HG02571 (cell line): ENCODE measurements at regions not wholly inside any gene's neighbourhood (a gene's known extent, or its start where the extent isn't known, plus 50 kb on each side); places are given as distances from the start of the nearest gene placed in this dataset.
"Not testable (repeated sequence)": the region's sequence is repeated elsewhere in the genome, so short reads cannot be mapped to it uniquely, and the experiment has no call there.

ENCODE experiments used
- ATAC-seq: cut with Tn5 transposase; IDR thresholded peaks from one replicate; pipeline ENCODE4 v1.9.1; 2021; ENCODE audit warnings: mild to moderate bottlenecking, moderate library complexity; ENCODE audit not compliant: unreplicated experiment

GRCh38 chr11:116386118-116386699 is 386.6 kb downstream of the BUD13 start:
- no peak for ATAC-seq

- ATAC-seq: no peak
Observed at GRCh38 chr11:116384876-116385275, 387.9 kb downstream of the BUD13 start.

DNA sequence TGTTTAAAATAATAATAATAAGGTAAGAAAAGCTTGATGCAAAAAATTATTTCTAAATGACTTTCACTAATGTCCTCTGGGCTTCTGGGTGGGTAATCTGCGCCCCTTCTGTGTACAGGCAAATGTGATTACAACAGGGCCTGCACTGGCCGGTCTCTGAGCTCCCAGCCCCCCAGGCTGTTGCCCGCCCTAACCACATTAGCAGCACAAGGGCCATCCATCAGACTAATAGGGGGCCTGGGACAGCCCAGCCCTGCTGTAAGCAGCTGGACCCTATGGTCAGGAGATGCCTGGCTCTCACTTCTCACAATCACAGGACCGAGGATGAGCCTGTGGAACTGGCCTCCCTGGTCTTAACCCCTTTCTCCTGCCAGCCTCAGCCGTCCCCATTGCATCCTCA is 388.4 kb downstream of the BUD13 start:
- ATAC-seq: no peak

DNA sequence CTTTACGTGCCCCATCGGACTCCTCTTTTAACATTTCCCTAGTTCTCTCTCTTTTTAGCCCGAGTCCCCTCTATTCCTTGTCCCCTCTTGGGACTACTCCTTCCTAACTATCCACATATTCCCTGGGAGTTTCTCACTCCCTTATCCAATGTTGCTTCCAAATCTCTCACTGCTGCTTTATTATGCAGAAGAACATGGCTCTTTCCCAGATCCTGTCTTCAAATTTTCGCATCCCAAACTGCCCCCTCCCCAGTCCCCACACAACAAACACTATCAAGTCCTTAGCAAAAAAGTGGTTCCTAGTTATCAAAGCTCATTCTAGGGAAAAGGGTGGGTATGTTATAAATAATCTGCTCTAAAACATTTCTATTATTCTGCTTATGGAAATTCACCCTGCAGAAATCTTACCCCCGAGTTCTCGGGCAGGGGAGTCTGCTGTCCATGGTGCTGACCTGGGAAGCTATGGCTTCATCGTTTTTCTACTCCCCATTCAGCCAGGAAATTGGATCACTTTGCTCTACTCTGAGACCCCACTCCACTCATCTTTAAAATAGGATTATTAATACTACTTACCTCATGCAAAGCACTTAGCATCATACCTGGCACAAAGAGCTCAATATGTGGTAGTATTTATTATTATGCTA is 393.5 kb downstream of the BUD13 start:
- no peak for ATAC-seq

GRCh38 chr11:116376547-116376946 is 396.2 kb downstream of the BUD13 start:
- ATAC-seq: no peak

- ATAC-seq: no peak
Observed at GRCh38 chr11:116376054-116376453, 396.7 kb downstream of the BUD13 start.

DNA sequence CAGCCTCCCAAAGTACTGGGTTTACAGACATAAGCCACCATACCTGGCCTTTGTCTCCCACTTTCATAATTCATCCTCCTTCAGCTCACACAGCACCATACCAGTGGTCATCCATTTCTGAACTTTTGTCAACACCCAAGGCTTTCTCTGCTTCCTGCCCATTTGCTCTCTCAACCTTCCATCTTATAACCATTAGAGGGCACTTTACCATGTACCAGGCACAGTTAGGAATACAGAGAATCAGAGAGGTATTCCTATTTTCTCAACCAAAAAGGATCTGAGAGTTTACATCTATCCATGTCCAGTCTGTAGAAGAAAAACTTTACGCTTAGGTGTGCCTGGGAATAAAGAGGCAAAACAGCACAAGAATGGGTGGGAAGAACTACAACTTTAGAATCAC is 397.6 kb downstream of the BUD13 start:
- no peak for ATAC-seq

GRCh38 chr11:116374085-116374484 is 398.7 kb downstream of the BUD13 start:
- ATAC-seq: no peak

GRCh38 chr11:116373104-116373944 is 399.5 kb downstream of the BUD13 start:
- ATAC-seq: no peak

DNA sequence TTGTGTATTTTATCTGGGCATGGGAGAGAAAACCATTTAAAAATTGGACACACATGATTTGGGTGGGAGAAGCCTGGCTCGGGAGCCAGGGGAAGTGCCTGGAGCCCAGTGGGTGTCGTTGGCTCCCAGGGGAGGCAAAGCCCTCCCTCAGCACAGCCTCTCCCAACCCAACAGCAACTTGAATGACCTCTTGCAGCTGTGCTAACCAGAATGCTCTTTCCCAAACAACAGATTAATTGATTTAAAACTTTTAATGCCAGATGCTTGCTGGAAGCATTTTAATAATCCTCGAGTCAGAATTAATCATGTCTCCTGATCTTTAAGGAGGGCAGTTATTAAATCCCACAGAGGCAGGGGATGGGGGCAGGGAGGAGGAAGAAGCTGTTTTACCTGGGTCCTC is 401.6 kb downstream of the BUD13 start:
- no peak for ATAC-seq

DNA sequence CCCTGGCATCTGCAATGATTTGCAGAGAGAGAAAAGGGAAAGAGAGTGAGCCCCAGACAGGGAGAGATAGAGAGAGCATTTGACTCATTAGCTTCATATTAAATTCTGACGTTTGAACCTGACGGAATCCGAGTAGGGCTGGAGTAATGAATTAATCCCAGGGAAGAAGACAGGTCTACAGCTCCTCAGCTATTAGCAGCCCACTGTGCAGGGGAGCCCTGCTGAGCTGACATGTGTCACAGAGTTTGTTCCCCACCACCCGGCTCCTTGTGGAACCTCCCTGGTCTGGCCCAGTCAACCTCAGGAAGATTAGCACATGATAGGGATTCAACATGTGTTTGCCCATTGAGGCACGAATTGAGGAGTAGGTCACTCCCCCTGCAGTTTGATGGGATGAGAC is 404.0 kb downstream of the BUD13 start:
- ATAC-seq: no peak

- no peak for ATAC-seq
Observed at GRCh38 chr11:116366980-116367645, 405.7 kb downstream of the BUD13 start.

- ATAC-seq: no peak
Observed at GRCh38 chr11:116366451-116366850, 406.3 kb downstream of the BUD13 start.

DNA sequence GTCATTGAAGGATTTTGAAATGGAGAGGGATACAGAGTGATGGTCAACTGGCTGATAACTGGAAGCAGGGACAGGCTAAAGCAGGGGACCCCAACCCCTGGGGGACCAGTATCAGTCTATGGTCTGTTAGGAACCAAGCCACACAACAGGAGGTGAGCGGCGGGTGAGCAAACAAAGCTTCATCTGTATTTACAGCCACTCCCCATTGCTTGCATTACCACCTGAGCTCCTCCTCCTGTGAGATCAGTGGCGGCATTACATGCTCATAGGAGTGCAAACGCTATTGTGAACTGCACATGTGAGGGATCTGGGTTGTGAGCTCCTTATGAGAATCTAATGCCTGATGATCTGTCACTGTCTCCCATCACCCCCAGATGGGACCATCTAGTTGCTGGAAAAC is 407.9 kb downstream of the BUD13 start:
- ATAC-seq: not testable (repeated sequence)

DNA sequence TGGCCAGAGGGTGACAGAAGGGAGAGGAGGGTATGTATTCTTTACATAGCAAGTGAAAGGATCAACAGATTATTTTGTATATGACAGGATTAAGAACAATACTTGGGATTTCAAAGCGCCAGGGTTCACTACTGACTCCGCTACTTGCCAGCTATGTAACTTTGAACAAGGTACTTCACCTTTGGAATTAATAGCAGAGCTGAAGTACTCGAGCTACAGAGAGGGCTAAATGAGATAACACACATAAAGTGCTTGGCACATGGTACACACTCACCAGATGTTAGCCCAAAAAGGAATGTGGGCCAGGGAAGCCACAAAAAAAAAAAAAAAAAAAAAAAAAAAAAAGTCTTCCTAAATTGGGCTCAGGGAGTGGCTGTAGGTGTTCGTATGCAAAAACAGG is 408.4 kb downstream of the BUD13 start:
- ATAC-seq: no peak

DNA sequence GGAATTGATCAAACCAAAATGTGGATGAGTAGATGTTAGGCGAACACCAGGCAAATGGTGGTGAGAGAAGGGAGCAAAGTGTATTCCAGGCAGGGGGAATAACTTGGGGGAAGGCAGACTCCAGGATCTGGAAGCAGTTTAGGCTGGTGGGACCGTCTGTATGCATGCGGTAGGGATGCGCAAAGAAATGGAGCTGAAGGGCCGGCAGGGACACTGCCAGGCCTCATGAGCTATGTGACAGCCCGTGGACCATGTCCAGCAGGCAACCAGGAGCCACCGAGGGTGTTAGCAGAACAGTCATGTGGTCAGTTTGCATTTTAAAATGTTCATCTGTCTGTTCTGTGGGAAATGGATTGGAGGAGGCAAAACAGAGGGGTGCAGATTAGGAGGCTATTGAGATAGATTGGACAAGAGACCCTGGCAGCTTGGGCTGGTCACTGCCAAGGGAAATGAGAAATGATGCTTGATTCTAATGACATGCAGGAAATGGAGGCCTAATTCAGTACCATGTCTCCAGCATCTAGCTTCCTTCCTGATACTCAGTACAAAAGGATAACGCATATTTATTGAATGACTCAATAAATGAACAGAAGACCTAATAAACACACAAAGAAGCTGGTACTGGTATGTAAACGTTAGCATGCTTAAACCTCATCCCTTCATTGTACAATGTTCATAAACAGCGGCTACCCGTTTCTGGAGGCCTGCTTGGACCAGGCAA is 412.4 kb downstream of the BUD13 start:
- no peak for ATAC-seq

DNA sequence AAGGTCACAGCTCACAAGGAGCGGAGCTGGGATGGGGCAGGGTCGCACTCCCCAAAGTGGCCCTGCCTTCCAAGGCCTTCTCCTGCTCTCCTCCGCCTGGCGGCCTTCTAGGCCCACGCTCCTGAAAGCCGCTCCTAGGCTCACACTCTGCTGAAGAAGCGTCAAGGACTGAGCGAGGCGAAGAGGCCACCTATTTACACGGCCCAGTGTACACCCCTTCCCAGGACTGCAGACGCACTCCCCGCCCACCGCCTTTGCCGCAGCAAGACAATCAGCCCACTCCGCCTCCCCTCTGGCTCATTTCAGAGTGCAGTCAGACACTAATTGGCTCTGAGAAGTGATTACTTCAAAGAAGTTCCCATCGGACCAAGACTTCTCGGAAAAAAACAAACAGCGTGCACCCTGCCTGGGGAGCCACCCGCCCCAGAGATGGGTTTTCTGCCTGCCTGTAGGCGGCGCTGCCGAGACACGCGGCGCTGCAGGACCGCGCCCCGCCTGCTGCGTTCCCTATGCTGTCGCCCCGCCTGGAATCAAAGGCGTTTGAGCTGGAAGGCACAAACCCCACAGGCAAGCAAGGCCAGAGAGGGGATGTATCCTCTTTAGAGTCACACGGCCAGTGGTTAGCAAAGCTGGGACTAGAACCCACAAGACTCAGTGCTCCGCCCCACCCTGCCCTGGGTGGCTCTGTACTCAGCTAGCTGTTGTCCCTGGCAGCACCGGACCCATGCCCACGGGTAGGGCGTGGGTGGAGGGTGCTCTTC is 414.8 kb downstream of the BUD13 start:
- no peak for ATAC-seq

DNA sequence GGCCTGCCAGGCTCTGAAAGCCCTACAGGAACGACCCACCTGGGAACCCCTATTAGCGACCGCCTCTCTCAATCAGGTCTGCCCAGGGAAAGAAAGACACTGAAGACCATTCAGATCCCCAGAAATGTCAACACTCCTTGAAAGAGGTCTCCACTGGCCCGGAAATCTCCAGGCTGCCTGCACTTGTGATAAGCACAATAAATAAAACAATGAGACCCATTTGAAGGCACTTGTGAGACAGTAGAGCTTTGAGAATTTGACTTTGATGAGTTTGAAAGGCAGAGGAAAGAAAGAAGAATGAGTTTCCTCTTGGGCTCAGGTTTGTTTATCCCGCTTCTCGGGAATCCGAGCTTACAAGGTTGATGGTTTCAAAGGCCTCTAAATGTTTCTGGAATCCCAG is 416.3 kb downstream of the BUD13 start:
- ATAC-seq: no peak

GRCh38 chr11:116355104-116355503 is 417.7 kb downstream of the BUD13 start:
- ATAC-seq: no peak

- ATAC-seq: no peak
Observed at GRCh38 chr11:116353589-116353988, 419.2 kb downstream of the BUD13 start.
